ENCODE measurements at regions not wholly inside any gene's neighbourhood (a gene's known extent, or its start where the extent isn't known, plus 50 kb on each side); places are given as distances from the start of the nearest gene placed in this dataset.

- TF ChIP-seq SIN3A (IDR thresholded peaks at IDR 0.05; ENCODE audit: borderline replicate concordance, insufficient read depth, low read length) (no peak), POLR2AphosphoS5 (IDR thresholded peaks at IDR 0.05; ENCODE audit: low read depth, low read length) (no peak), TAF1 (IDR thresholded peaks at IDR 0.05; ENCODE audit: borderline replicate concordance, insufficient read depth, low read length) (no peak), REST (IDR thresholded peaks at IDR 0.05; ENCODE audit: insufficient read depth in 1 of 2, low read depth in 2 of 2, low read length in 2 of 2) (no peak), FOXP2 (optimal IDR thresholded peaks at IDR 0.05; ENCODE audit: borderline replicate concordance, extremely low read depth, extremely low read length, insufficient read depth) (no peak)
These were observed 644.8 kb downstream of the EFNA5 start for GRCh38 chr5:107025712-107026497.

- TF ChIP-seq TAF1 (IDR thresholded peaks at IDR 0.05; ENCODE audit: borderline replicate concordance, insufficient read depth, low read length) (no peak), POLR2AphosphoS5 (IDR thresholded peaks at IDR 0.05; ENCODE audit: low read depth, low read length) (no peak), FOXP2 (optimal IDR thresholded peaks at IDR 0.05; ENCODE audit: borderline replicate concordance, extremely low read depth, extremely low read length, insufficient read depth) (no peak), SIN3A (IDR thresholded peaks at IDR 0.05; ENCODE audit: borderline replicate concordance, insufficient read depth, low read length) (no peak), REST (IDR thresholded peaks at IDR 0.05; ENCODE audit: insufficient read depth in 1 of 2, low read depth in 2 of 2, low read length in 2 of 2) (no peak)
These were observed 647.0 kb downstream of the EFNA5 start for GRCh38 chr5:107023732-107024131.

DNA sequence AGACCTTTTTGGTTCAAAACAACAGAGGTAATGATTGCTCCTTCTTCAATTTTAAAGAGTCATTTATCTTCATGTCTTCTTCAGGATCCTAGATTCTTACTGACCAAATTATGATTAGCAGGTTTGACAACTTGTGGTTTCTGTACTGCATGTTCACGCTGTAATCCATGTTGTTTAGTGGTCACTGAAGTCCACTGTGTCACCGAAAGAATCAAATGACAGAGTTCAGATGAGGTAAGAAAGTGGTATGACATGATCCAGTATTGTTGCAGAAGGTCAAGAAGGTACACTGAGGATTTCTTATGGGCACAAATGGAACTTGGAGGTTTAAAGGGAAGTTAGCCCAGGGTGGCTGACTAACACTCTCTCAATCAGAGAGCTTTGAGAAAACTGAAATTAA, 649.2 kb downstream of the EFNA5 start:
- TF ChIP-seq FOXP2 (optimal IDR thresholded peaks at IDR 0.05; ENCODE audit: borderline replicate concordance, extremely low read depth, extremely low read length, insufficient read depth) (no peak), REST (IDR thresholded peaks at IDR 0.05; ENCODE audit: insufficient read depth in 1 of 2, low read depth in 2 of 2, low read length in 2 of 2) (no peak), SIN3A (IDR thresholded peaks at IDR 0.05; ENCODE audit: borderline replicate concordance, insufficient read depth, low read length) (no peak), POLR2AphosphoS5 (IDR thresholded peaks at IDR 0.05; ENCODE audit: low read depth, low read length) (no peak), TAF1 (IDR thresholded peaks at IDR 0.05; ENCODE audit: borderline replicate concordance, insufficient read depth, low read length) (no peak)

GRCh38 chr5:107020626-107021025, 650.1 kb downstream of the EFNA5 start:
- TF ChIP-seq SIN3A (IDR thresholded peaks at IDR 0.05; ENCODE audit: borderline replicate concordance, insufficient read depth, low read length) = no peak
- no peak for TF ChIP-seq TAF1 (IDR thresholded peaks at IDR 0.05; ENCODE audit: borderline replicate concordance, insufficient read depth, low read length)
- no peak for TF ChIP-seq FOXP2 (optimal IDR thresholded peaks at IDR 0.05; ENCODE audit: borderline replicate concordance, extremely low read depth, extremely low read length, insufficient read depth)
- TF ChIP-seq REST (IDR thresholded peaks at IDR 0.05; ENCODE audit: insufficient read depth in 1 of 2, low read depth in 2 of 2, low read length in 2 of 2) = no peak
- no peak for TF ChIP-seq POLR2AphosphoS5 (IDR thresholded peaks at IDR 0.05; ENCODE audit: low read depth, low read length)

Measured in PFSK-1 (cell line).